B cell (primary cell): ENCODE measurements at regions not wholly inside any gene's neighbourhood (a gene's known extent, or its start where the extent isn't known, plus 50 kb on each side); places are given as distances from the start of the nearest gene placed in this dataset.
A peak's percentile ranks its signal among the peaks of the same experiment; 100 is the strongest.

Experiments used
- ATAC-seq: fragments of 200-7000 bp; cut with Tn5 transposase; one replicate; pipeline ENCODE4 v1.10.0; 2021; ENCODE audit warnings: low read depth, mild to moderate bottlenecking, moderate number of reproducible peaks, moderate library complexity
- CTCF ChIA-PET: fragments of 350-600 bp; sonication (Branson Sonifier 250); formaldehyde crosslinking; loops from one replicate; lab custom pipeline; 2021; ENCODE audit warnings: antibody characterized with exemption, inconsistent platforms; lab: Charles Lee
- POLR2A ChIA-PET: fragments of 350-600 bp; sonication (Branson Sonifier 250); formaldehyde crosslinking; loops from one replicate; lab custom pipeline; 2021; ENCODE audit warnings: antibody characterized with exemption; lab: Charles Lee
- DNase-seq: peaks from one replicate; pipeline ENCODE4 v3.0.0; 2013
- H2AFZ ChIP-seq: 2 replicates; pipeline ENCODE4 v1.6.1; 2012; ENCODE audit warnings: mild to moderate bottlenecking, low read depth, low read length; ENCODE audit not compliant: insufficient read depth, poor library complexity, severe bottlenecking
- H3K27ac ChIP-seq, 2 donors: 1 replicate in 1 of 2; 2 replicates in 1 of 2; pipeline ENCODE4 v1.5.1; 2012 to 2013; ENCODE audit warnings: low read length in 2 of 2, mild to moderate bottlenecking in 2 of 2, moderate library complexity in 1 of 2
- H3K27me3 ChIP-seq, 4 experiments: fragments of 200-600 bp in 1 of 4; sonication (generic) in 1 of 4; replicated peaks in 1 of 4; 1 replicate in 2 of 4; 2 replicates in 2 of 4; pipeline versions ENCODE4 v1.6.1 to v1.7.0; 2013 to 2016; ENCODE audit warnings: low read length in 3 of 4, mild to moderate bottlenecking in 2 of 4, mixed read lengths in 1 of 4, moderate library complexity in 1 of 4; ENCODE audit not compliant: insufficient read depth in 4 of 4, control insufficient read depth in 3 of 4; ENCODE audit errors: control extremely low read depth in 1 of 4
- H3K36me3 ChIP-seq, 2 experiments: replicated peaks in 1 of 2; 1 replicate in 1 of 2; 2 replicates in 1 of 2; pipeline versions ENCODE4 v1.6.1 to v1.7.1; 2013; ENCODE audit warnings: low read length in 1 of 2; ENCODE audit not compliant: insufficient read depth in 2 of 2, control insufficient read depth in 1 of 2; ENCODE audit errors: control extremely low read depth in 1 of 2, extremely low read depth in 1 of 2
- H3K4me1 ChIP-seq, 2 donors: fragments of 200-600 bp in 1 of 2; sonication (generic) in 1 of 2; 1 replicate in 1 of 2; 2 replicates in 1 of 2; pipeline versions ENCODE4 v1.5.1 to v1.6.1; 2013 to 2017; ENCODE audit warnings: low read length in 2 of 2; ENCODE audit not compliant: control insufficient read depth in 2 of 2, insufficient read depth in 2 of 2
- H3K4me2 ChIP-seq: replicated peaks from 2 replicates; pipeline ENCODE3; 2012; ENCODE audit warnings: mild to moderate bottlenecking, low read depth, low read length; ENCODE audit not compliant: poor library complexity, severe bottlenecking
- H3K4me3 ChIP-seq, 5 experiments: fragments of 200-600 bp in 1 of 5; sonication (generic) in 1 of 5; 1 replicate in 3 of 5; 2 replicates in 2 of 5; pipeline versions ENCODE4 v1.5.1 to v1.7.0; 2011 to 2016; ENCODE audit warnings: low read length in 4 of 5, mild to moderate bottlenecking in 4 of 5, low read depth in 2 of 5, control low read depth in 1 of 5, moderate library complexity in 1 of 5; ENCODE audit not compliant: insufficient read depth in 1 of 5; ENCODE audit errors: control extremely low read depth in 1 of 5, extremely low read depth in 1 of 5
- H3K79me2 ChIP-seq: fragments of 200-600 bp; sonication (generic); one replicate; pipeline ENCODE4 v1.6.0; 2016; ENCODE audit warnings: low read length; ENCODE audit not compliant: control insufficient read depth, insufficient read depth
- H3K9ac ChIP-seq: fragments of 200-600 bp; sonication (generic); 2 replicates; pipeline ENCODE4 v1.6.1; 2017; ENCODE audit warnings: mild to moderate bottlenecking, low read length, moderate library complexity
- H3K9me3 ChIP-seq, 3 donors: one replicate each; pipeline versions ENCODE4 v1.6.1 to v1.7.1; 2013; ENCODE audit warnings: low read length in 2 of 3; ENCODE audit not compliant: control insufficient read depth in 2 of 3, insufficient read depth in 1 of 3; ENCODE audit errors: control extremely low read depth in 1 of 3
- H4K20me1 ChIP-seq: 2 replicates; pipeline ENCODE4 v1.6.0; 2012; ENCODE audit warnings: mild to moderate bottlenecking, low read length; ENCODE audit not compliant: insufficient read depth, control insufficient read depth, poor library complexity, severe bottlenecking
- H3K27ac Mint-ChIP-seq: one replicate; pipeline ENCODE4 v1.8.0; 2021; ENCODE audit warnings: mixed read lengths
- H3K27me3 Mint-ChIP-seq: one replicate; pipeline ENCODE4 v1.8.0; 2021; ENCODE audit warnings: mixed read lengths
- H3K4me1 Mint-ChIP-seq: one replicate; pipeline ENCODE4 v1.8.0; 2021; ENCODE audit warnings: mixed read lengths
- H3K4me3 Mint-ChIP-seq: one replicate; pipeline ENCODE4 v1.8.0; 2021; ENCODE audit warnings: mixed read lengths
- H3K9me3 Mint-ChIP-seq: one replicate; pipeline ENCODE4 v1.8.0; 2022; ENCODE audit warnings: mixed read lengths; ENCODE audit not compliant: insufficient read depth
- EZH2 ChIP-seq: IDR thresholded peaks from 2 replicates; pipeline ENCODE4 v1.6.1; 2012; ENCODE audit warnings: borderline replicate concordance, low read depth, mild to moderate bottlenecking, moderate library complexity, low read length; ENCODE audit not compliant: insufficient read depth, poor library complexity, severe bottlenecking
- WGBS: methylation state at CpG from one replicate; pipeline ENCODE4 v1.1.5; 2013; ENCODE audit warnings: missing lambda C conversion rate; ENCODE audit not compliant: insufficient coverage; 5-methylcytosine and 5-hydroxymethylcytosine counted together
- intact Hi-C: fragments of 100-400 bp; cut with micrococcal nuclease; formaldehyde crosslinking; loops from one replicate; pipeline ENCODE4 v1.10.0; 2022
- TF ChIP-seq, protein P1 (sequence below): fragments of 200-600 bp; IDR thresholded peaks from one replicate; pipeline ENCODE4 v1.8.0; 2022; ENCODE audit warnings: antibody characterized with exemption, mild to moderate bottlenecking

DNA sequence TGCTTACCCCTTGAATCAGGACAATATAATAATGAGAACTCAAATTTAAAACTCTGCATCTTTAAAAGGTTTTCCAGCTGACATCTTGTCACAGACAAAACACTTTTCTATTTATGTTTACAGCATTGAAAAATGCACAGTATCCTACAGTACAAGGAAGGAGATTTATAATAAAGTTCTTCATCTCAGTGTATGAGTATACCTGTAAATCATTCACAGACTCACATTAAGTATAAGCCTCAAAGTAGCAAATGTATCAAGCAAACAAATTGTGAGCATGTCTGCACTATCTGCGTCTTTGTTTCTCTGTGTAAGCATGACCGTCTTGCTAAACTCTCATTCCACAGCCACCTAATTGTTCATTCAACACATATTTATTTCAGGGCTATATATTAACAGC is 52.8 kb downstream of the PPP1R2C start:
- Histone ChIP-seq H3K27ac (no peak overlapping the region), H2AFZ (no peak overlapping the region), H3K4me2 (no peak overlapping the region), H3K9ac (no peak overlapping the region), H3K36me3 (no peaks in the 10 kb centered on the region), H3K9me3 (no peaks in the 10 kb centered on the region), H3K27me3 (no peaks in the 10 kb centered on the region), H3K4me3 (no peak overlapping the region), H3K79me2 (no peaks in the 10 kb centered on the region), H3K4me1 (peaks cover 2% of the 10 kb centered on the region in 2 donors), H4K20me1 (no peaks in the 10 kb centered on the region)
- no peaks in the 10 kb centered on the region for H3K27me3 Mint-ChIP-seq
- no CpG with 5 or more reads among the region's 2 CpGs for WGBS
- H3K27ac Mint-ChIP-seq = no peak overlapping the region
- ATAC-seq (no peak), DNase-seq (no peak)
- TF ChIP-seq EZH2 = no peak
- TF ChIP-seq, protein P1, sequence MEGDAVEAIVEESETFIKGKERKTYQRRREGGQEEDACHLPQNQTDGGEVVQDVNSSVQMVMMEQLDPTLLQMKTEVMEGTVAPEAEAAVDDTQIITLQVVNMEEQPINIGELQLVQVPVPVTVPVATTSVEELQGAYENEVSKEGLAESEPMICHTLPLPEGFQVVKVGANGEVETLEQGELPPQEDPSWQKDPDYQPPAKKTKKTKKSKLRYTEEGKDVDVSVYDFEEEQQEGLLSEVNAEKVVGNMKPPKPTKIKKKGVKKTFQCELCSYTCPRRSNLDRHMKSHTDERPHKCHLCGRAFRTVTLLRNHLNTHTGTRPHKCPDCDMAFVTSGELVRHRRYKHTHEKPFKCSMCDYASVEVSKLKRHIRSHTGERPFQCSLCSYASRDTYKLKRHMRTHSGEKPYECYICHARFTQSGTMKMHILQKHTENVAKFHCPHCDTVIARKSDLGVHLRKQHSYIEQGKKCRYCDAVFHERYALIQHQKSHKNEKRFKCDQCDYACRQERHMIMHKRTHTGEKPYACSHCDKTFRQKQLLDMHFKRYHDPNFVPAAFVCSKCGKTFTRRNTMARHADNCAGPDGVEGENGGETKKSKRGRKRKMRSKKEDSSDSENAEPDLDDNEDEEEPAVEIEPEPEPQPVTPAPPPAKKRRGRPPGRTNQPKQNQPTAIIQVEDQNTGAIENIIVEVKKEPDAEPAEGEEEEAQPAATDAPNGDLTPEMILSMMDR = no peak
- no peak overlapping the region for H3K4me3 Mint-ChIP-seq
- H3K9me3 Mint-ChIP-seq = no peaks in the 10 kb centered on the region
- intact Hi-C loops = no loop called here
- ChIA-PET CTCF (no interaction called here), POLR2A (no interaction called here)
- H3K4me1 Mint-ChIP-seq = peaks cover 2% of the 10 kb centered on the region

DNA sequence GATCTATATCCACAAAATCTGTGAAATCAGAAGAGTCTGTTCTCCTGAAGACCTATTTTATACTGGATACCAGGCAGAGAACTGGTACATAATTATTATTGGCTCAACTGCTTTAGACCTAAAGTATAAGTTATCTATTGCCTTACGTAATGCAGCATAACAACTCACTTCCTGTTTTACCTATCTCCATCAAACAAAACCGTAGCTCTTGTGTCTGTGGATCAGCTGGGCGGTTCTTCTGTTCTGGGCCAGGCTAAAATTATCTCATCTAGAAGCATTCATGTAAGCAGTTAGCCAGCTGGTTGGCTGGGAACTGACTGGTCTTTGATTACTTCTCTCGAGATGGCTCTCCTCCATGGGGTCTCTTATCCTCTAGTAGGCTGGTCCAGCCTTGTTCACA is 57.8 kb downstream of the PPP1R2C start:
- H3K27me3 ChIP-seq = no peaks in the 10 kb centered on the region
- Mint-ChIP-seq H3K4me1 (peaks cover 12% of the 10 kb centered on the region), H3K27ac (no peak overlapping the region), H3K9me3 (no peaks in the 10 kb centered on the region), H3K27me3 (no peaks in the 10 kb centered on the region), H3K4me3 (no peak overlapping the region)
- H4K20me1 ChIP-seq = no peaks in the 10 kb centered on the region
- intact Hi-C loops = no loop called here
- no peak overlapping the region for H3K4me2 ChIP-seq
- no CpG with 5 or more reads among the region's 4 CpGs for WGBS
- H3K9ac ChIP-seq = no peak overlapping the region
- no peaks in the 10 kb centered on the region for H3K36me3 ChIP-seq
- no peak for TF ChIP-seq EZH2
- TF ChIP-seq, protein P1 = no peak
- ChIA-PET POLR2A (no interaction called here), CTCF (no interaction called here)
- H3K4me1 ChIP-seq = peaks cover 3 to 6% of the 10 kb centered on the region in 2 donors
- no peaks in the 10 kb centered on the region for H3K79me2 ChIP-seq
- H3K9me3 ChIP-seq = no peaks in the 10 kb centered on the region
- DNase-seq (peak; percentile 23), ATAC-seq (peak; percentile 24)
- H3K27ac ChIP-seq = no peak overlapping the region
- no peak overlapping the region for H3K4me3 ChIP-seq
- H2AFZ ChIP-seq = no peak overlapping the region
